HEK293 (cell line): ENCODE measurements at regions not wholly inside any gene's neighbourhood (a gene's known extent, or its start where the extent isn't known, plus 50 kb on each side); places are given as distances from the start of the nearest gene placed in this dataset.
"Not testable (repeated sequence)": the region's sequence is repeated elsewhere in the genome, so short reads cannot be mapped to it uniquely, and the experiment has no call there.

Source experiments
- CTCF ChIA-PET: fragments of 350-600 bp; formaldehyde crosslinking; extraction: SDS; loops from one replicate; lab custom pipeline; 2021; ENCODE audit warnings: antibody characterized with exemption; lab: Yijun Ruan, JAX
- POLR2A ChIA-PET: fragments of 300-600 bp; formaldehyde crosslinking; extraction: SDS; loops from one replicate; lab custom pipeline; 2020; ENCODE audit warnings: antibody characterized with exemption, inconsistent platforms; lab: Yijun Ruan, JAX
- H3K27ac ChIP-seq: fragments of 200-500 bp; sonication (Bioruptor generic); 2 replicates; pipeline ENCODE4 v1.5.1; 2014; ENCODE audit warnings: low read depth, low read length, control low read depth, inconsistent platforms; ENCODE audit errors: extremely low read depth
- H3K36me3 ChIP-seq, 2 experiments: fragments of 200-500 bp in 1 of 2; sonication (Bioruptor generic) in 1 of 2; 1 replicate in 1 of 2; 2 replicates in 1 of 2; pipeline ENCODE4 v1.5.1; 2014 to 2017; ENCODE audit warnings: inconsistent platforms in 2 of 2, low read length in 2 of 2; ENCODE audit not compliant: control insufficient read depth in 2 of 2, insufficient read depth in 1 of 2
- H3K4me1 ChIP-seq: fragments of 200-500 bp; sonication (Bioruptor generic); 2 replicates; pipeline ENCODE4 v1.5.1; 2014; ENCODE audit warnings: mild to moderate bottlenecking, low read length, inconsistent platforms; ENCODE audit not compliant: control insufficient read depth, insufficient read depth
- H3K4me3 ChIP-seq: 2 replicates; pipeline ENCODE4 v1.5.1; 2011; ENCODE audit warnings: low read depth, mild to moderate bottlenecking, control low read depth, low read length, moderate library complexity
- H3K9me3 ChIP-seq: fragments of 200-500 bp; sonication (Bioruptor generic); 2 replicates; pipeline ENCODE4 v1.5.1; 2014; ENCODE audit warnings: low read depth, low read length, inconsistent platforms; ENCODE audit not compliant: control insufficient read depth, insufficient read depth
- GLIS2 ChIP-seq: fragments of 450-650 bp; formaldehyde crosslinking; IDR thresholded peaks from 2 replicates; pipeline ENCODE4 v1.5.1; 2016; ENCODE audit warnings: missing biosample characterization, missing genetic modification characterization
- IKZF3 ChIP-seq: fragments of 450-650 bp; IDR thresholded peaks from 2 replicates; pipeline ENCODE4 v1.5.0; 2018; ENCODE audit warnings: missing biosample characterization, mild to moderate bottlenecking, missing genetic modification characterization, moderate library complexity
- REPIN1 ChIP-seq: fragments of 450-650 bp; formaldehyde crosslinking; IDR thresholded peaks from 2 replicates; pipeline ENCODE4 v1.5.1; 2017; ENCODE audit warnings: missing biosample characterization, missing genetic modification characterization, low read depth
- SALL2 ChIP-seq: fragments of 450-650 bp; formaldehyde crosslinking; IDR thresholded peaks from 2 replicates; pipeline ENCODE4 v1.5.0; 2017; ENCODE audit warnings: missing biosample characterization, mild to moderate bottlenecking, missing genetic modification characterization, borderline replicate concordance
- WT1 ChIP-seq: fragments of 450-650 bp; formaldehyde crosslinking; IDR thresholded peaks from 2 replicates; pipeline ENCODE4 v1.5.1; 2016; ENCODE audit warnings: missing biosample characterization, missing genetic modification characterization
- ZNF175 ChIP-seq: fragments of 450-650 bp; formaldehyde crosslinking; IDR thresholded peaks from 2 replicates; pipeline ENCODE4 v1.5.1; 2016; ENCODE audit warnings: missing biosample characterization, missing genetic modification characterization
- ZNF354C ChIP-seq: fragments of 450-650 bp; formaldehyde crosslinking; IDR thresholded peaks from 2 replicates; pipeline ENCODE4 v1.5.1; 2016; ENCODE audit warnings: missing biosample characterization, missing genetic modification characterization, low read depth, borderline replicate concordance
- ZNF366 ChIP-seq: fragments of 450-650 bp; formaldehyde crosslinking; conservative IDR thresholded peaks from 2 replicates; pipeline ENCODE4 v1.5.1; 2016; ENCODE audit warnings: missing biosample characterization, missing genetic modification characterization
- ZNF416 ChIP-seq: fragments of 450-650 bp; formaldehyde crosslinking; IDR thresholded peaks from 2 replicates; pipeline ENCODE4 v1.5.1; 2016; ENCODE audit warnings: missing biosample characterization, missing genetic modification characterization
- ZSCAN23 ChIP-seq: fragments of 450-650 bp; formaldehyde crosslinking; IDR thresholded peaks from 2 replicates; pipeline ENCODE4 v1.5.1; 2016; ENCODE audit warnings: missing biosample characterization, missing genetic modification characterization
- TF ChIP-seq, protein P1 (sequence below): fragments of 450-650 bp; formaldehyde crosslinking; IDR thresholded peaks from 2 replicates; pipeline ENCODE4 v1.5.1; 2016; ENCODE audit warnings: missing biosample characterization, missing genetic modification characterization, borderline replicate concordance
- TF ChIP-seq, protein P2 (sequence below): fragments of 450-650 bp; formaldehyde crosslinking; IDR thresholded peaks from 2 replicates; pipeline ENCODE4 v1.5.1; 2016; ENCODE audit warnings: missing biosample characterization, missing genetic modification characterization, borderline replicate concordance
- TF ChIP-seq, protein P3 (sequence below): fragments of 450-650 bp; formaldehyde crosslinking; IDR thresholded peaks from 2 replicates; pipeline ENCODE4 v1.5.1; 2016; ENCODE audit warnings: missing biosample characterization, missing genetic modification characterization

DNA sequence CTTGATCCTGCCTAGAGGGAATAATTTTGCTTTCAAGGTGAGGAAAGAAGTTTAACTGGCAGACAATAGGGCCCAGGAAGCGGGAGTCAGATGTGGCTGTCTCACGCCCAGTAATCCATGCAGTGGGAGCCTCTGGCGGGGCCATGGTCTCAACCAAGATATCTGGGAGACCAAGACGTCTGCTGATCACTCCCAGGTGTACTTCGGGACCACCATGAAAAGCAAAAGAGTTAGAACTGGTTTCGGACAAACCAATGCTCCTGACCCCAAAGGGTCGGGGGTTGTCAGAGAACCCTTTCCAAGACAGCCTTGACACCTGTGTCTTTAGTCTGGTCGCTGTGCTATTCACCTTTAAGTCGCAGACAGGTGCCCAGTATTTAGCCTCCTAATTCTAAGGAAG, 256.9 kb upstream of the MBL2 start (continued):
- TF ChIP-seq, protein P1, sequence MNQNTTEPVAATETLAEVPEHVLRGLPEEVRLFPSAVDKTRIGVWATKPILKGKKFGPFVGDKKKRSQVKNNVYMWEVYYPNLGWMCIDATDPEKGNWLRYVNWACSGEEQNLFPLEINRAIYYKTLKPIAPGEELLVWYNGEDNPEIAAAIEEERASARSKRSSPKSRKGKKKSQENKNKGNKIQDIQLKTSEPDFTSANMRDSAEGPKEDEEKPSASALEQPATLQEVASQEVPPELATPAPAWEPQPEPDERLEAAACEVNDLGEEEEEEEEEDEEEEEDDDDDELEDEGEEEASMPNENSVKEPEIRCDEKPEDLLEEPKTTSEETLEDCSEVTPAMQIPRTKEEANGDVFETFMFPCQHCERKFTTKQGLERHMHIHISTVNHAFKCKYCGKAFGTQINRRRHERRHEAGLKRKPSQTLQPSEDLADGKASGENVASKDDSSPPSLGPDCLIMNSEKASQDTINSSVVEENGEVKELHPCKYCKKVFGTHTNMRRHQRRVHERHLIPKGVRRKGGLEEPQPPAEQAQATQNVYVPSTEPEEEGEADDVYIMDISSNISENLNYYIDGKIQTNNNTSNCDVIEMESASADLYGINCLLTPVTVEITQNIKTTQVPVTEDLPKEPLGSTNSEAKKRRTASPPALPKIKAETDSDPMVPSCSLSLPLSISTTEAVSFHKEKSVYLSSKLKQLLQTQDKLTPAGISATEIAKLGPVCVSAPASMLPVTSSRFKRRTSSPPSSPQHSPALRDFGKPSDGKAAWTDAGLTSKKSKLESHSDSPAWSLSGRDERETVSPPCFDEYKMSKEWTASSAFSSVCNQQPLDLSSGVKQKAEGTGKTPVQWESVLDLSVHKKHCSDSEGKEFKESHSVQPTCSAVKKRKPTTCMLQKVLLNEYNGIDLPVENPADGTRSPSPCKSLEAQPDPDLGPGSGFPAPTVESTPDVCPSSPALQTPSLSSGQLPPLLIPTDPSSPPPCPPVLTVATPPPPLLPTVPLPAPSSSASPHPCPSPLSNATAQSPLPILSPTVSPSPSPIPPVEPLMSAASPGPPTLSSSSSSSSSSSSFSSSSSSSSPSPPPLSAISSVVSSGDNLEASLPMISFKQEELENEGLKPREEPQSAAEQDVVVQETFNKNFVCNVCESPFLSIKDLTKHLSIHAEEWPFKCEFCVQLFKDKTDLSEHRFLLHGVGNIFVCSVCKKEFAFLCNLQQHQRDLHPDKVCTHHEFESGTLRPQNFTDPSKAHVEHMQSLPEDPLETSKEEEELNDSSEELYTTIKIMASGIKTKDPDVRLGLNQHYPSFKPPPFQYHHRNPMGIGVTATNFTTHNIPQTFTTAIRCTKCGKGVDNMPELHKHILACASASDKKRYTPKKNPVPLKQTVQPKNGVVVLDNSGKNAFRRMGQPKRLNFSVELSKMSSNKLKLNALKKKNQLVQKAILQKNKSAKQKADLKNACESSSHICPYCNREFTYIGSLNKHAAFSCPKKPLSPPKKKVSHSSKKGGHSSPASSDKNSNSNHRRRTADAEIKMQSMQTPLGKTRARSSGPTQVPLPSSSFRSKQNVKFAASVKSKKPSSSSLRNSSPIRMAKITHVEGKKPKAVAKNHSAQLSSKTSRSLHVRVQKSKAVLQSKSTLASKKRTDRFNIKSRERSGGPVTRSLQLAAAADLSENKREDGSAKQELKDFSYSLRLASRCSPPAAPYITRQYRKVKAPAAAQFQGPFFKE (tag by site-specific recombination) = no peak
- TF ChIP-seq ZNF416 (tag by site-specific recombination) (no peak), IKZF3 (no peak), WT1 (tag by site-specific recombination) (no peak)

DNA sequence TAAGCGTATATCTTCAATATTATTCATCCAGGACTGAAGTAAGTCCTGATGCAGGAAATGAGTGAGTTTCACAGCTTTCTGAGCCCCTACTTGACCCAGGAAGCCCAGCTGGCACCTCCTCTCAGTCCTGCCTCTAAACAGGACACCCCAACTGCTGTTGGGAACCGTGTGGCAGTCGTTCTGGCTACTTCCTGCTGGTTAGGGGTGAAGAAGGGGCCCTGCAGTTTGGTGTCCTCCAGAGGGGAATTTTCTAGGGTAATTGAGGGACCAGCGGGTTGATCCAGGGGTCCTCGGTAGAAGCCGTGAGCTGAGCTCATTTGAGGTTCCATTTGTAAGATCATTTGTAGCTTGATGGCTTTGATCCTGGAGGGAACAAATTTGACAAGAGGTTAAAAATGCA, 253.2 kb upstream of the MBL2 start:
- H3K27ac ChIP-seq, H3K9me3 ChIP-seq, H3K4me3 ChIP-seq, CTCF ChIA-PET, POLR2A ChIA-PET, H3K36me3 ChIP-seq, H3K4me1 ChIP-seq: not testable (repeated sequence)

DNA sequence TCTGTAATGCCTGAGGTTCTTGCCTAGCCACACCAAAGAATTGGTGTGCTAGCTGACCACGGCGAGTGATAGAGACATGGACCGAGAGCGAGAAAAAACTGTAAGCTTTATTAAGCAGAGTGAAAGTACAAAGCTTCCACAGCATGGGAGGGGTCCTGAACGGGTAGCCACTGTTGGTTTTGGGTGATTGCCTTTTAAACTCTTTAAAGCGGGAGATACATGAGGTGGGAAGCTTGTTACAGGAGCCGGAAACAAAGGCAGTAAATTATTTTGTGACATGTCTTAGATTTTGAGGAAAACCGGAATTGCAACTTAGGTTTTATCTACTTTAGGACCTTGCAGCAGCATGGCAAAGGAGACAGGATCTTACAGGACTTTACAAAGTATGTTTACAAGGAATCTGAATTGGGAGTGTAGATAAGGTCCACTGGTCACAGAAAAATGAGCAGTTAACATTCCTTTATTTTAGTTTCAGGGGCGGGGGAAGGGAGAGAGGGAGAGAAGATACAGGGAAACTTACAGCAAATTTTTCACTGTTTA, 252.7 kb upstream of the MBL2 start:
- POLR2A ChIA-PET = no interaction called here
- no peaks in the 10 kb centered on the region for H3K4me1 ChIP-seq
- CTCF ChIA-PET = no interaction called here

More for the DNA sequence above, 252.7 kb upstream of the MBL2 start:
- TF ChIP-seq ZSCAN23 (tag by site-specific recombination) (no peak), GLIS2 (tag by site-specific recombination) (no peak), ZNF354C (no peak), REPIN1 (tag by site-specific recombination) (no peak), SALL2 (no peak), ZNF366 (tag by site-specific recombination) (no peak), ZNF175 (tag by site-specific recombination) (no peak)
- TF ChIP-seq, protein P2, sequence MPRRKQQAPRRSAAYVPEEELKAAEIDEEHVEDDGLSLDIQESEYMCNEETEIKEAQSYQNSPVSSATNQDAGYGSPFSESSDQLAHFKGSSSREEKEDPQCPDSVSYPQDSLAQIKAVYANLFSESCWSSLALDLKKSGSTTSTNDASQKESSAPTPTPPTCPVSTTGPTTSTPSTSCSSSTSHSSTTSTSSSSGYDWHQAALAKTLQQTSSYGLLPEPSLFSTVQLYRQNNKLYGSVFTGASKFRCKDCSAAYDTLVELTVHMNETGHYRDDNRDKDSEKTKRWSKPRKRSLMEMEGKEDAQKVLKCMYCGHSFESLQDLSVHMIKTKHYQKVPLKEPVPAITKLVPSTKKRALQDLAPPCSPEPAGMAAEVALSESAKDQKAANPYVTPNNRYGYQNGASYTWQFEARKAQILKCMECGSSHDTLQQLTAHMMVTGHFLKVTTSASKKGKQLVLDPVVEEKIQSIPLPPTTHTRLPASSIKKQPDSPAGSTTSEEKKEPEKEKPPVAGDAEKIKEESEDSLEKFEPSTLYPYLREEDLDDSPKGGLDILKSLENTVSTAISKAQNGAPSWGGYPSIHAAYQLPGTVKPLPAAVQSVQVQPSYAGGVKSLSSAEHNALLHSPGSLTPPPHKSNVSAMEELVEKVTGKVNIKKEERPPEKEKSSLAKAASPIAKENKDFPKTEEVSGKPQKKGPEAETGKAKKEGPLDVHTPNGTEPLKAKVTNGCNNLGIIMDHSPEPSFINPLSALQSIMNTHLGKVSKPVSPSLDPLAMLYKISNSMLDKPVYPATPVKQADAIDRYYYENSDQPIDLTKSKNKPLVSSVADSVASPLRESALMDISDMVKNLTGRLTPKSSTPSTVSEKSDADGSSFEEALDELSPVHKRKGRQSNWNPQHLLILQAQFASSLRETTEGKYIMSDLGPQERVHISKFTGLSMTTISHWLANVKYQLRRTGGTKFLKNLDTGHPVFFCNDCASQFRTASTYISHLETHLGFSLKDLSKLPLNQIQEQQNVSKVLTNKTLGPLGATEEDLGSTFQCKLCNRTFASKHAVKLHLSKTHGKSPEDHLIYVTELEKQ (tag by site-specific recombination) = no peak
- TF ChIP-seq, protein P3, sequence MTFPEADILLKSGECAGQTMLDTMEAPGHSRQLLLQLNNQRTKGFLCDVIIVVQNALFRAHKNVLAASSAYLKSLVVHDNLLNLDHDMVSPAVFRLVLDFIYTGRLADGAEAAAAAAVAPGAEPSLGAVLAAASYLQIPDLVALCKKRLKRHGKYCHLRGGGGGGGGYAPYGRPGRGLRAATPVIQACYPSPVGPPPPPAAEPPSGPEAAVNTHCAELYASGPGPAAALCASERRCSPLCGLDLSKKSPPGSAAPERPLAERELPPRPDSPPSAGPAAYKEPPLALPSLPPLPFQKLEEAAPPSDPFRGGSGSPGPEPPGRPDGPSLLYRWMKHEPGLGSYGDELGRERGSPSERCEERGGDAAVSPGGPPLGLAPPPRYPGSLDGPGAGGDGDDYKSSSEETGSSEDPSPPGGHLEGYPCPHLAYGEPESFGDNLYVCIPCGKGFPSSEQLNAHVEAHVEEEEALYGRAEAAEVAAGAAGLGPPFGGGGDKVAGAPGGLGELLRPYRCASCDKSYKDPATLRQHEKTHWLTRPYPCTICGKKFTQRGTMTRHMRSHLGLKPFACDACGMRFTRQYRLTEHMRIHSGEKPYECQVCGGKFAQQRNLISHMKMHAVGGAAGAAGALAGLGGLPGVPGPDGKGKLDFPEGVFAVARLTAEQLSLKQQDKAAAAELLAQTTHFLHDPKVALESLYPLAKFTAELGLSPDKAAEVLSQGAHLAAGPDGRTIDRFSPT (tag by site-specific recombination) = no peak
- Histone ChIP-seq H3K27ac (no peak overlapping the region), H3K9me3 (no peaks in the 10 kb centered on the region), H3K36me3 (no peaks in the 10 kb centered on the region), H3K4me3 (no peak overlapping the region)
